GM18508 (cell line): ENCODE measurements at regions not wholly inside any gene's neighbourhood (a gene's known extent, or its start where the extent isn't known, plus 50 kb on each side); places are given as distances from the start of the nearest gene placed in this dataset.

ENCODE experiments used
- ATAC-seq: cut with Tn5 transposase; IDR thresholded peaks from one replicate; pipeline ENCODE4 v1.9.1; 2021; ENCODE audit warnings: moderate number of reproducible peaks; ENCODE audit not compliant: insufficient read depth, unreplicated experiment

DNA sequence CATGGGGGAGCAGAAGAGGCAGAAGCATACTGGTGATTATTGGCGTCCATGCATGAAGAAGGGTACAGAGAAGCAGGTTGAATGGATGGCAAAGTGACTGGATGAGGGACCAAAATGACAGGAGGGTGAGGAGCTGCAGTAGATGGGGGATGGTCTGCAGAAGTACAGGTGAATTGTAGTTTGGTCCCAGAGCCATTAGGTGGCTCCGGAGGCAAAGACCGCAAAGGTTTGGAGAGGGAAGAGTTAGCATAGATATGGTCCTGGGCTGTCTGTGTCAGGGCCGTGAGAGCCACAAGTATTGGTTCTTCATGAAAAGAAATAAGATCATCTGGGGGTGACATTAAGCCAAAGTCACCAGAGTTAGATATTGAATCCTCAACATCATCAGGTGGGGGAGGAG, 59.0 kb upstream of the ZNF726 start:
- no peak for ATAC-seq

DNA sequence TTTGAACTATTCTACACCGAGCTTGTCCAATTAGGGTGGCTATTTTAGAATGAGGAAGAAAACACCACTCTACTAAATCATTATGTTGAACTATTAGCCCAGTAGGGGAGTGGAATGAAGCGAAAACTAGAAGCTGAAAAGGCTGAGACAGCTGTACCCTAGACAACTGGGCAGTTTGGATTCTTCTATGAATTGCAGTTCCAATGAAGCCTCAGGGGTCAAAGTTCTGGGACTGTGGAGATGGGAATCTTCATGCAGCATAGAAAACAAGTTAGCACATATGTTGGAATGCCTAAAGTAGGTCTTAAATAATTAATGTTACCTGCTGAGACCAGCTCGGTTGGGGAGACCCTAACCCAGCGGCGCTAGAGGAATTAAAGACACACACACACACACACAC, 62.7 kb upstream of the ZNF726 start:
- no peak for ATAC-seq

DNA sequence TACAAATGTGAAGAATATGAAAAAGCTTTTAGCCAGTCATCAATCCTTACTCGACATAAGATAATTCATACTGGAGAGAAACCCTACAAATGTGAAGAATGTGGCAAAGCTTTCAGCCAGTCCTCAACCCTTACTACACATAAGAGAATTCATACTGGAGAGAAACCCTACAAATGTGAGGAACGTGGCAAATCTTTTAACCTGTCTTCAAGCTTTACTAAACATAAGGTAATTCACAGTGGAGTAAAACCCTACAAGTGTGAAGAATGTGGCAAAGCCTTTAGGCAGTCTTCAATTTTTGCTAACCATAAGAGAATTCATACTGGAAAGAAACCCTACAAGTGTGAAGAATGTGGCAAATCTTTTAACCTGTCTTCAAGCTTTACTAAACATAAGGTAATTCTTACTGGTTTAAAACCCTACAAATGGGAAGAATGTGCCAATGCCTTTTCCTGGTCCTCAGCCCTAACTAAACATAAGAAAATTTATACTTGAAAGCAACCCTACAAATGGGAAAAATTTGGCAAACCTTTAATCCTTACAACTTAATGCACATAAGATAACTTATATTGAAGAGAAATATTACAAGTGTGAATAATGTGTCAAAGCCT, 74.1 kb upstream of the ZNF681 start:
- ATAC-seq, result no peak

DNA sequence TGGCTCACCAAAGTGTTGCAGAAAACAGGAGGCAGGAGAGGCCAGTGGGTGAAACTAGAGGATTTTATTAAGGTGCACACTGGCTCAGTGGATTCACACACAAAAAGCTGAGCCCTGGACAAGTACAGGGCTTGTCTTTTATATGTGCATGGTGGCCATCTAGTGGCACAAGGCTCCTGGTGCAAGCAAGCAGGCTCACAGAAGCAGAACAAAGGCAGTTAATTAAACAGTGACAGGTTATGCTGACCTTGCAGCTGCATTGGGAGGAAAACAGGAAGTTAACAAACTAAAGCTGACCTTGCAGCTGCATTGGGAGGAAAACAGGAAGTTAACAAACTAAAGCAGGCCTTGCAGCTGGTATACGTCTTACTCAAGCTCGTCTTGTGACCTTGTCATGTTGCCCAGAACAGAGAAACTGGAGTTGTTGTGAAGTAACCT, 65.3 kb upstream of the ZNF681 start:
- peak; percentile 55 for ATAC-seq

DNA sequence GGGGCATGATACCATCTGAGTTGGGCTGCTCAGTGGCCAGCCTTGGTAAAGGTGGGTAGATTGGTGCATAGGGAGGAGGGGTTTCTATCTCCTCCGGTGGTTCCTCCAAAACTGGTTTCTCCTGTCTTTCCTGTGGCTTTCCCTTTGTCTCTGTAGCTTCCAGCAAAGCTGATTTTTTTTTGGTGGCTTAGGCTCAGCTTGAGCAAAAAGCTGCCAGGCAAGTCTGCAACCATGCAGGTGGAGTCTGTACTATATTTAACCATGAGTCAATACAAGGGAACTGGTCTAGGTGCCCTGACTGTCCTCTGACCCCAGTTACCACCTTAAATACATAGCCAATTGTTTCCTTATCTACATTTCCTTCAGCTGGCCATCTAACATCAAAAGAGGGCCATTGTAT, 64.0 kb upstream of the ZNF681 start:
- ATAC-seq, result no peak

DNA sequence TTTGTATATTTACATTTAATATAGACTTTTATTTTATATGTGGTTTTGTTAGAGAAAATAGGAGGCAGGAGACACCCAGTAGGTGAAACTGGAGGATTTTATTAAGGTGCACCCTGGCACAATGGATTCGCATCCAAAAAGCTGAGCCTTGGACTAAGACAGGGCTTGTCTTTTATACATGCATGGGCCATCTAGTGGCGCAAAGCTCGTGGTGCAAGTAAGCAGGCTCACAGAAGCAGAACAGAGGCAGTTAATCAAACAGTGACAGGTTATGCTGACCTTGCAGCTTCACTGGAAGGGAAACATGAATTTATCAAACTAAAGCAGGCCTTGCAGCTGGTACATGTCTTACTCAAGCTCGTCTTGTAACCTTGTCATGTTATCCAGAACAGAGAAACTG, 58.8 kb upstream of the ZNF681 start:
- ATAC-seq, result no peak

DNA sequence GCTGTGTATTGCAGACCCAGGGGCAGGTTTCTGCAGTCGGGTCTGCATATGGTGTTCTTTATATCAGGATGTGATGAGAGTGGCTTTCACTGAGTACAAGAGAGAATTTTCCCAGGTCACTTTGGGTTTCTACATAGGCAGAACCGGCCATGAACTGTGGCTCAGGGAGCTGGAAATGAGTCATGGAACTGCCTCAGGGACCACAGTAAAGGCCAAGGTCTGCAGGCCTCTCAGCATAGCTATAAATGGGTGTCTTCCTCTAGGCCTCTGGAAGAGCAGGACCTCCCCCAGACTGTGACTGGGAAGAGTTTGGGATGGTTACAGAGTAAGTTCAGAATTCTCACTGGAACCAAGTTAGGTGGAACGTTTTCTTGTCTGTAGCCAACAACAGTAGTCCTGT, 51.8 kb upstream of the ZNF681 start:
- ATAC-seq, result no peak
